Fibroblast of lung (primary cell): ENCODE measurements at regions not wholly inside any gene's neighbourhood (a gene's known extent, or its start where the extent isn't known, plus 50 kb on each side); places are given as distances from the start of the nearest gene placed in this dataset.

Source experiments
- DNase-seq, 2 donors: peaks; one replicate each; pipeline versions ENCODE4 v3.0.0 to v3.0.0-alpha.2; 2010; ENCODE audit warnings: low read depth in 2 of 2
- H2AFZ ChIP-seq: 2 replicates; pipeline ENCODE4 v1.5.1; 2012; ENCODE audit warnings: low read length, control low read depth, inconsistent platforms
- H3K27ac ChIP-seq: 2 replicates; pipeline ENCODE4 v1.5.1; 2011; ENCODE audit warnings: low read length, control low read depth; ENCODE audit not compliant: insufficient read depth
- H3K27me3 ChIP-seq: 2 replicates; pipeline ENCODE4 v1.5.1; 2011; ENCODE audit warnings: mild to moderate bottlenecking, low read length; ENCODE audit not compliant: control insufficient read depth, insufficient read depth
- H3K36me3 ChIP-seq: 2 replicates; pipeline ENCODE4 v1.5.1; 2011; ENCODE audit warnings: low read length; ENCODE audit not compliant: control insufficient read depth, insufficient read depth
- H3K4me1 ChIP-seq: 2 replicates; pipeline ENCODE4 v1.5.1; 2011; ENCODE audit warnings: low read length; ENCODE audit not compliant: control insufficient read depth, insufficient read depth; ENCODE audit errors: extremely low read depth
- H3K4me2 ChIP-seq: 2 replicates; pipeline ENCODE4 v1.5.1; 2011; ENCODE audit warnings: low read length, control low read depth; ENCODE audit not compliant: insufficient read depth; ENCODE audit errors: extremely low read depth
- H3K4me3 ChIP-seq, 4 experiments: fragments of 200-600 bp in 1 of 4; sonication (generic) in 1 of 4; replicated peaks in 1 of 4; 2 replicates each; pipeline ENCODE4 v1.5.1; 2011 to 2016; ENCODE audit warnings: low read length in 4 of 4, low read depth in 3 of 4, mild to moderate bottlenecking in 3 of 4, control low read depth in 2 of 4, inconsistent platforms in 1 of 4, mixed read lengths in 1 of 4; ENCODE audit not compliant: insufficient read depth in 1 of 4; ENCODE audit errors: control extremely low read depth in 1 of 4
- H3K79me2 ChIP-seq: 2 replicates; pipeline ENCODE4 v1.5.1; 2012; ENCODE audit warnings: mild to moderate bottlenecking, low read length, inconsistent platforms; ENCODE audit not compliant: control insufficient read depth, insufficient read depth
- H3K9ac ChIP-seq: 2 replicates; pipeline ENCODE4 v1.5.1; 2011; ENCODE audit warnings: mild to moderate bottlenecking, low read length, control low read depth; ENCODE audit not compliant: insufficient read depth
- H3K9me3 ChIP-seq: 2 replicates; pipeline ENCODE4 v1.5.1; 2012; ENCODE audit warnings: low read depth, low read length; ENCODE audit not compliant: control insufficient read depth, insufficient read depth
- H4K20me1 ChIP-seq: 2 replicates; pipeline ENCODE4 v1.5.1; 2011; ENCODE audit warnings: low read length; ENCODE audit not compliant: control insufficient read depth, insufficient read depth; ENCODE audit errors: extremely low read depth
- CTCF ChIP-seq, 2 donors: IDR thresholded peaks in 1 of 2; conservative IDR thresholded peaks in 1 of 2; 1 replicate in 1 of 2; 2 replicates in 1 of 2; pipeline ENCODE4 v1.5.1; 2011 to 2012; ENCODE audit warnings: low read length in 2 of 2, control low read depth in 1 of 2, inconsistent platforms in 1 of 2, low read depth in 1 of 2, mild to moderate bottlenecking in 1 of 2
- EZH2 ChIP-seq: IDR thresholded peaks from 2 replicates; pipeline ENCODE4 v1.5.1; 2012; ENCODE audit warnings: low read length, control low read depth, mild to moderate bottlenecking; ENCODE audit errors: missing control alignments

GRCh38 chr11:43578346-43579170 lies 102.0 kb upstream of the HSD17B12 start:
- Histone ChIP-seq H3K27ac (no peak overlapping the region), H2AFZ (no peak overlapping the region), H3K79me2 (no peaks in the 10 kb centered on the region), H3K9ac (no peak overlapping the region), H3K27me3 (peaks cover 76% of the 10 kb centered on the region), H4K20me1 (no peaks in the 10 kb centered on the region), H3K36me3 (no peaks in the 10 kb centered on the region), H3K9me3 (no peaks in the 10 kb centered on the region), H3K4me1 (no peaks in the 10 kb centered on the region), H3K4me2 (peak overlapping the region; percentile 90), H3K4me3 (peak overlapping the region in 3 of 4 experiments; percentile 49 to 60 (median 51))
- DNase-seq, result peak; percentile 38 to 61
- TF ChIP-seq CTCF (conservative IDR thresholded peaks at IDR 0.05 in 1 of 2, IDR thresholded peaks at IDR 0.05 in 1 of 2; ENCODE audit: low read depth in 1 of 2, low read length in 2 of 2) (no peak), EZH2 (no peak)

GRCh38 chr11:43579171-43579918 lies 101.2 kb upstream of the HSD17B12 start:
- no peaks in the 10 kb centered on the region for H4K20me1 ChIP-seq
- H3K9me3 ChIP-seq, result no peaks in the 10 kb centered on the region
- no peaks in the 10 kb centered on the region for H3K4me1 ChIP-seq
- no peak overlapping the region for H3K9ac ChIP-seq
- peak overlapping the region; percentile 90 for H3K4me2 ChIP-seq
- peak overlapping the region; percentile 49 to 61 (median 56) for H3K4me3 ChIP-seq
- H2AFZ ChIP-seq, result peak overlapping the region; percentile 53
- peak; percentile 34 to 37 for DNase-seq
- TF ChIP-seq EZH2, result no peak
- TF ChIP-seq CTCF (conservative IDR thresholded peaks at IDR 0.05 in 1 of 2, IDR thresholded peaks at IDR 0.05 in 1 of 2; ENCODE audit: low read depth in 1 of 2, low read length in 2 of 2), result peak; percentile 21 to 37
- H3K27me3 ChIP-seq, result peaks cover 76% of the 10 kb centered on the region
- no peaks in the 10 kb centered on the region for H3K36me3 ChIP-seq
- H3K27ac ChIP-seq, result no peak overlapping the region
- no peaks in the 10 kb centered on the region for H3K79me2 ChIP-seq

- Histone ChIP-seq H2AFZ (no peak overlapping the region), H3K27ac (no peak overlapping the region), H3K9ac (no peak overlapping the region), H3K36me3 (no peaks in the 10 kb centered on the region), H3K4me1 (no peaks in the 10 kb centered on the region), H3K79me2 (no peaks in the 10 kb centered on the region), H3K4me2 (peak overlapping the region; percentile 90), H3K9me3 (no peaks in the 10 kb centered on the region), H4K20me1 (no peaks in the 10 kb centered on the region), H3K27me3 (peaks cover 75% of the 10 kb centered on the region), H3K4me3 (peak overlapping the region; percentile 43 to 61 (median 54))
- TF ChIP-seq CTCF (conservative IDR thresholded peaks at IDR 0.05 in 1 of 2, IDR thresholded peaks at IDR 0.05 in 1 of 2; ENCODE audit: low read depth in 1 of 2, low read length in 2 of 2), result no peak
- TF ChIP-seq EZH2, result no peak
- DNase-seq, result no peak
These were observed 100.6 kb upstream of the HSD17B12 start for GRCh38 chr11:43579919-43580276.
